SK-N-SH (cell line): ENCODE measurements at regions not wholly inside any gene's neighbourhood (a gene's known extent, or its start where the extent isn't known, plus 50 kb on each side); places are given as distances from the start of the nearest gene placed in this dataset.

Experiments used
- CTCF ChIA-PET: fragments of 300-600, 350-600 bp; formaldehyde crosslinking; extraction: SDS; loops from one replicate; lab custom pipeline; 2021; lab: Yijun Ruan, JAX
- POLR2A ChIA-PET: fragments of 350-600 bp; sonication (Branson Sonifier 250); formaldehyde crosslinking; extraction: SDS; loops from one replicate; lab custom pipeline; 2020; ENCODE audit warnings: antibody characterized with exemption, inconsistent platforms; lab: Yijun Ruan, JAX
- DNase-seq: peaks from one replicate; pipeline ENCODE4 v3.0.0; 2012
- H2AFZ ChIP-seq: fragments of 200-600 bp; sonication (generic); 2 replicates; pipeline ENCODE4 v1.8.1; 2016; ENCODE audit warnings: antibody characterized with exemption, mild to moderate bottlenecking, low read depth
- H3F3A ChIP-seq: fragments of 200-600 bp; sonication (generic); replicated peaks from 2 replicates; pipeline ENCODE3; 2016; ENCODE audit warnings: antibody characterized with exemption, mild to moderate bottlenecking; ENCODE audit not compliant: insufficient read depth
- H3K27ac ChIP-seq, 2 experiments: fragments of 200-500 bp in 1 of 2; fragments of 200-600 bp in 1 of 2; sonication (Bioruptor generic) in 1 of 2; sonication (generic), shearing (Covaris generic) in 1 of 2; 2 replicates each; pipeline versions ENCODE4 v1.5.1 to v1.6.1; 2014 to 2016; ENCODE audit warnings: low read depth in 2 of 2, inconsistent platforms in 1 of 2, low read length in 1 of 2, mild to moderate bottlenecking in 1 of 2, mixed read lengths in 1 of 2
- H3K27me3 ChIP-seq: fragments of 200-600 bp; sonication (generic), shearing (Covaris generic); 2 replicates; pipeline ENCODE4 v1.6.1; 2016; ENCODE audit warnings: mixed run types; ENCODE audit not compliant: insufficient read depth
- H3K36me3 ChIP-seq, 2 experiments: fragments of 200-500 bp in 1 of 2; fragments of 200-600 bp in 1 of 2; sonication (Bioruptor generic) in 1 of 2; sonication (generic) in 1 of 2; replicated peaks in 1 of 2; 2 replicates each; pipeline versions ENCODE3 to v1.5.1; 2014 to 2016; ENCODE audit warnings: low read length in 1 of 2, mild to moderate bottlenecking in 1 of 2; ENCODE audit not compliant: insufficient read depth in 2 of 2, control insufficient read depth in 1 of 2
- H3K4me1 ChIP-seq, 2 experiments: fragments of 200-500 bp in 1 of 2; fragments of 200-600 bp in 1 of 2; sonication (Bioruptor generic) in 1 of 2; sonication (generic), shearing (Covaris generic) in 1 of 2; 2 replicates each; pipeline versions ENCODE4 v1.5.1 to v1.6.1; 2014 to 2016; ENCODE audit warnings: low read depth in 1 of 2, low read length in 1 of 2, mixed run types in 1 of 2; ENCODE audit not compliant: insufficient read depth in 2 of 2, control insufficient read depth in 1 of 2
- H3K4me2 ChIP-seq: fragments of 200-600 bp; sonication (generic), shearing (Covaris generic); 2 replicates; pipeline ENCODE4 v1.6.1; 2017; ENCODE audit warnings: mixed run types
- H3K4me3 ChIP-seq, 2 experiments: fragments of 200-500 bp in 1 of 2; fragments of 200-600 bp in 1 of 2; sonication (Bioruptor generic) in 1 of 2; sonication (generic), shearing (Covaris generic) in 1 of 2; 2 replicates each; pipeline versions ENCODE4 v1.5.1 to v1.8.1; 2014 to 2016; ENCODE audit warnings: low read depth in 2 of 2, inconsistent platforms in 1 of 2, low read length in 1 of 2, mild to moderate bottlenecking in 1 of 2, mixed read lengths in 1 of 2, moderate library complexity in 1 of 2
- H3K79me2 ChIP-seq: fragments of 200-600 bp; sonication (generic); 2 replicates; pipeline ENCODE4 v1.8.1; 2017; ENCODE audit warnings: mild to moderate bottlenecking; ENCODE audit not compliant: insufficient read depth
- H3K9ac ChIP-seq: fragments of 200-600 bp; sonication (generic); 2 replicates; pipeline ENCODE4 v1.6.1; 2017; ENCODE audit warnings: mixed run types
- H3K9me2 ChIP-seq: fragments of 200-600 bp; sonication (generic); 2 replicates; pipeline ENCODE4 v1.6.1; 2017; ENCODE audit warnings: mixed run types
- H3K9me3 ChIP-seq: fragments of 200-600 bp; sonication (generic); 2 replicates; pipeline ENCODE4 v1.6.1; 2017; ENCODE audit warnings: mixed run types, mild to moderate bottlenecking, moderate library complexity
- H4K20me1 ChIP-seq: fragments of 200-600 bp; sonication (generic); 2 replicates; pipeline ENCODE4 v1.6.1; 2017; ENCODE audit warnings: mild to moderate bottlenecking, mixed run types; ENCODE audit not compliant: insufficient read depth
- CHD2 ChIP-seq: fragments of 150-350 bp; IDR thresholded peaks from 2 replicates; pipeline ENCODE4 v1.6.1; 2018; ENCODE audit warnings: low read length; ENCODE audit not compliant: partially characterized antibody
- ELF1 ChIP-seq: IDR thresholded peaks from 2 replicates; pipeline ENCODE4 v1.4.0; 2012
- EP300 ChIP-seq, 2 experiments: IDR thresholded peaks; 2 replicates each; pipeline versions ENCODE4 v1.4.0 to v1.6.1; 2012; ENCODE audit warnings: borderline replicate concordance in 1 of 2, low read depth in 1 of 2, low read length in 1 of 2
- FOXJ3 ChIP-seq: sonication (generic); formaldehyde crosslinking; IDR thresholded peaks from 2 replicates; pipeline ENCODE4 v1.5.1; 2020; ENCODE audit warnings: mild to moderate bottlenecking, missing genetic modification reagents
- MAX ChIP-seq: IDR thresholded peaks from 2 replicates; pipeline ENCODE4 v1.4.0; 2012; ENCODE audit warnings: low read depth
- MEF2A ChIP-seq: IDR thresholded peaks from 2 replicates; pipeline ENCODE4 v1.4.0; 2012; ENCODE audit warnings: low read depth, borderline replicate concordance
- REST ChIP-seq: IDR thresholded peaks from 2 replicates; pipeline ENCODE4 v1.6.1; 2012; ENCODE audit warnings: mild to moderate bottlenecking, low read depth, low read length, moderate library complexity
- RFX5 ChIP-seq: IDR thresholded peaks from 2 replicates; pipeline ENCODE4 v1.6.1; 2012; ENCODE audit warnings: mild to moderate bottlenecking, improper control_type of control experiment, low read length
- RXRA ChIP-seq: IDR thresholded peaks from 2 replicates; pipeline ENCODE4 v1.4.0; 2012; ENCODE audit warnings: low read depth, mild to moderate bottlenecking, borderline replicate concordance
- SMC3 ChIP-seq: IDR thresholded peaks from 2 replicates; pipeline ENCODE4 v1.6.1; 2012; ENCODE audit warnings: low read depth, low read length, improper control_type of control experiment
- TAF1 ChIP-seq: IDR thresholded peaks from 2 replicates; pipeline ENCODE4 v1.6.1; 2012; ENCODE audit warnings: low read depth, mild to moderate bottlenecking, low read length, moderate library complexity, borderline replicate concordance
- ZBTB33 ChIP-seq: IDR thresholded peaks from 2 replicates; pipeline ENCODE4 v1.4.0; 2012; ENCODE audit warnings: low read depth, borderline replicate concordance
- WGBS: methylation state at CpG from one replicate; pipeline ENCODE4 v1.1.6; 2017; ENCODE audit warnings: low lambda C conversion rate; 5-methylcytosine and 5-hydroxymethylcytosine counted together
- TF ChIP-seq, protein P1 (sequence below): IDR thresholded peaks from 2 replicates; pipeline ENCODE4 v1.4.0; 2012; ENCODE audit warnings: low read depth, borderline replicate concordance
- TF ChIP-seq, protein P2 (sequence below): fragments of 200-600 bp; sonication (generic); IDR thresholded peaks from 2 replicates; pipeline ENCODE4 v1.6.1; 2017; ENCODE audit warnings: antibody characterized with exemption, mild to moderate bottlenecking, moderate library complexity

DNA sequence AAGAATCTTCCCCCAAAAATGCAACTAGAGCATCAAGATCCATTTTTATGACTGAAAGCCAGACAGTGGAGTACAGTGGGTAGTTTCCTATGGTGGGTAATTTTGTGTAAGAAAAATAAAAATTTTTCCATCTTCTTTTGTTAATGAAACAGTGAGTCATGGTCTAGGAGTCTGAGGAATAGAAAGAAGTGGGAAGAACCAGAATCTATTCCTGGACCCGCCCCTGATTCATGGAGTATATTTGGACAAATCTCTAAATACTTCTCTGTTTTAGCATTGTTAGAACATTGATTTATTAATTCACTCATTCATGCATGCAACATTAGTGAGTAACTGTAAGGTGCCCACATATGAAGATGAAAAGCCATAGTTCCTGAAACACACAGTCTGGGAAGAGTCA, 304.5 kb upstream of the GPR149 start:
- H3K27ac ChIP-seq = no peak overlapping the region
- WGBS = 14% methylated on average over 1 of the region's 1 CpG

More for the DNA sequence above, 304.5 kb upstream of the GPR149 start:
- no peak overlapping the region for H2AFZ ChIP-seq
- H3K79me2 ChIP-seq = no peaks in the 10 kb centered on the region
- H3K36me3 ChIP-seq = no peaks in the 10 kb centered on the region
- H4K20me1 ChIP-seq = no peaks in the 10 kb centered on the region
- no peaks in the 10 kb centered on the region for H3K9me2 ChIP-seq
- no peak overlapping the region for H3K4me3 ChIP-seq
- no peaks in the 10 kb centered on the region for H3F3A ChIP-seq
- DNase-seq = no peak
- CTCF ChIA-PET = no interaction called here
- H3K4me1 ChIP-seq = no peaks in the 10 kb centered on the region; a peak in 1 of 4 replicates
- POLR2A ChIA-PET = no interaction called here
- no peak for TF ChIP-seq FOXJ3 (CRISPR knock-in tag)
- no peak for TF ChIP-seq EP300 (IDR thresholded peaks at IDR 0.05; ENCODE audit: borderline replicate concordance in 1 of 2, low read depth in 1 of 2, low read length in 1 of 2)
- TF ChIP-seq RXRA = no peak
- TF ChIP-seq MAX = no peak
- no peak for TF ChIP-seq CHD2
- TF ChIP-seq TAF1 = no peak
- no peak for TF ChIP-seq MEF2A
- TF ChIP-seq SMC3 = no peak
- TF ChIP-seq ZBTB33 = no peak
- TF ChIP-seq, protein P1, sequence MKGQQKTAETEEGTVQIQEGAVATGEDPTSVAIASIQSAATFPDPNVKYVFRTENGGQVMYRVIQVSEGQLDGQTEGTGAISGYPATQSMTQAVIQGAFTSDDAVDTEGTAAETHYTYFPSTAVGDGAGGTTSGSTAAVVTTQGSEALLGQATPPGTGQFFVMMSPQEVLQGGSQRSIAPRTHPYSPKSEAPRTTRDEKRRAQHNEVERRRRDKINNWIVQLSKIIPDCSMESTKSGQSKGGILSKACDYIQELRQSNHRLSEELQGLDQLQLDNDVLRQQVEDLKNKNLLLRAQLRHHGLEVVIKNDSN = no peak
- no peak for TF ChIP-seq RFX5
- TF ChIP-seq, protein P2, sequence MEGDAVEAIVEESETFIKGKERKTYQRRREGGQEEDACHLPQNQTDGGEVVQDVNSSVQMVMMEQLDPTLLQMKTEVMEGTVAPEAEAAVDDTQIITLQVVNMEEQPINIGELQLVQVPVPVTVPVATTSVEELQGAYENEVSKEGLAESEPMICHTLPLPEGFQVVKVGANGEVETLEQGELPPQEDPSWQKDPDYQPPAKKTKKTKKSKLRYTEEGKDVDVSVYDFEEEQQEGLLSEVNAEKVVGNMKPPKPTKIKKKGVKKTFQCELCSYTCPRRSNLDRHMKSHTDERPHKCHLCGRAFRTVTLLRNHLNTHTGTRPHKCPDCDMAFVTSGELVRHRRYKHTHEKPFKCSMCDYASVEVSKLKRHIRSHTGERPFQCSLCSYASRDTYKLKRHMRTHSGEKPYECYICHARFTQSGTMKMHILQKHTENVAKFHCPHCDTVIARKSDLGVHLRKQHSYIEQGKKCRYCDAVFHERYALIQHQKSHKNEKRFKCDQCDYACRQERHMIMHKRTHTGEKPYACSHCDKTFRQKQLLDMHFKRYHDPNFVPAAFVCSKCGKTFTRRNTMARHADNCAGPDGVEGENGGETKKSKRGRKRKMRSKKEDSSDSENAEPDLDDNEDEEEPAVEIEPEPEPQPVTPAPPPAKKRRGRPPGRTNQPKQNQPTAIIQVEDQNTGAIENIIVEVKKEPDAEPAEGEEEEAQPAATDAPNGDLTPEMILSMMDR = no peak
- no peak for TF ChIP-seq ELF1
- TF ChIP-seq REST = no peak
- H3K9me3 ChIP-seq = no peaks in the 10 kb centered on the region
- no peaks in the 10 kb centered on the region for H3K27me3 ChIP-seq
- H3K9ac ChIP-seq = no peak overlapping the region
- no peak overlapping the region for H3K4me2 ChIP-seq
